ENCODE measurements at regions not wholly inside any gene's neighbourhood (a gene's known extent, or its start where the extent isn't known, plus 50 kb on each side); places are given as distances from the start of the nearest gene placed in this dataset.

- TF ChIP-seq FOS (IDR thresholded peaks at IDR 0.05; ENCODE audit: borderline replicate concordance, extremely low read depth, insufficient read length) = no peak
- TF ChIP-seq KDM1A (IDR thresholded peaks at IDR 0.05; ENCODE audit: borderline replicate concordance) = no peak
Observed at GRCh38 chr18:56414357-56414756, 224.0 kb downstream of the TXNL1 start.
